Hypothalamus (tissue), 51 donors: ENCODE measurements at regions not wholly inside any gene's neighbourhood (a gene's known extent, or its start where the extent isn't known, plus 50 kb on each side); places are given as distances from the start of the nearest gene placed in this dataset.
"Not testable (repeated sequence)": the region's sequence is repeated elsewhere in the genome, so short reads cannot be mapped to it uniquely, and the experiment has no call there.

Experiments
- DNase-seq, 51 donors: peaks; one replicate each; lab custom pipeline; 2025; lab: John Stamatoyannopoulos, UW

GRCh38 chr4:183044924-183045640 lies 54.0 kb upstream of the WWC2 start:
- not testable (repeated sequence) for DNase-seq

GRCh38 chr4:183038436-183038835 lies 60.6 kb upstream of the WWC2 start:
- no peak for DNase-seq

GRCh38 chr4:183035726-183036415 lies 63.2 kb upstream of the WWC2 start:
- no peak for DNase-seq

GRCh38 chr4:183035256-183035655 lies 63.8 kb upstream of the WWC2 start:
- DNase-seq = no peak

- no peak for DNase-seq
Observed at GRCh38 chr4:183030823-183031222, 68.2 kb upstream of the WWC2 start.

- no peak for DNase-seq
Observed at GRCh38 chr4:183030309-183030708, 68.7 kb upstream of the WWC2 start.

- no peak for DNase-seq
Observed at GRCh38 chr4:183029365-183029764, 69.7 kb upstream of the WWC2 start.

- DNase-seq = no peak
Observed at GRCh38 chr4:183026701-183027100, 72.4 kb upstream of the WWC2 start.

- DNase-seq = no peak
Observed at GRCh38 chr4:183022617-183023016, 76.4 kb upstream of the WWC2 start.

- DNase-seq = no peak
Observed at GRCh38 chr4:183017962-183018361, 81.1 kb upstream of the WWC2 start.

GRCh38 chr4:183014361-183015084 lies 84.5 kb upstream of the WWC2 start:
- DNase-seq = no peak

GRCh38 chr4:183013730-183014002 lies 85.4 kb upstream of the WWC2 start:
- no peak for DNase-seq

GRCh38 chr4:183012879-183013729 lies 86.0 kb upstream of the WWC2 start:
- no peak for DNase-seq

GRCh38 chr4:183011213-183011907 lies 87.7 kb upstream of the WWC2 start:
- peak in 2 of 51 donors; percentile 1 to 2 for DNase-seq

- DNase-seq = no peak
Observed at GRCh38 chr4:183008492-183008891, 90.6 kb upstream of the WWC2 start.

GRCh38 chr4:183004370-183004769 lies 87.2 kb upstream of the DCTD start:
- not testable (repeated sequence) for DNase-seq

- DNase-seq = no peak
Observed at GRCh38 chr4:182994171-182994570, 77.0 kb upstream of the DCTD start.

- no peak for DNase-seq
Observed at GRCh38 chr4:182978152-182978827, 61.1 kb upstream of the DCTD start.

GRCh38 chr4:182975806-182976205 lies 58.6 kb upstream of the DCTD start:
- no peak for DNase-seq

GRCh38 chr4:182973941-182974340 lies 56.8 kb upstream of the DCTD start:
- DNase-seq = no peak
